Tibial nerve (tissue), 3 donors: ENCODE measurements at regions not wholly inside any gene's neighbourhood (a gene's known extent, or its start where the extent isn't known, plus 50 kb on each side); places are given as distances from the start of the nearest gene placed in this dataset.

Experiments
- POLR2A ChIP-seq, 2 donors: fragments of 450-650 bp; IDR thresholded peaks; one replicate each; pipeline ENCODE4 v1.6.1; 2017; ENCODE audit warnings: antibody characterized with exemption in 2 of 2, mild to moderate bottlenecking in 2 of 2, moderate library complexity in 2 of 2
- TF ChIP-seq, protein P1 (sequence below), 5 experiments: fragments of 200-600 bp in 3 of 5; fragments of 450-650 bp in 2 of 5; sonication (generic) in 3 of 5; IDR thresholded peaks; one replicate each; pipeline ENCODE4 v1.5.1; 2016 to 2019; ENCODE audit warnings: antibody characterized with exemption in 5 of 5, mild to moderate bottlenecking in 3 of 5, moderate library complexity in 2 of 5

DNA sequence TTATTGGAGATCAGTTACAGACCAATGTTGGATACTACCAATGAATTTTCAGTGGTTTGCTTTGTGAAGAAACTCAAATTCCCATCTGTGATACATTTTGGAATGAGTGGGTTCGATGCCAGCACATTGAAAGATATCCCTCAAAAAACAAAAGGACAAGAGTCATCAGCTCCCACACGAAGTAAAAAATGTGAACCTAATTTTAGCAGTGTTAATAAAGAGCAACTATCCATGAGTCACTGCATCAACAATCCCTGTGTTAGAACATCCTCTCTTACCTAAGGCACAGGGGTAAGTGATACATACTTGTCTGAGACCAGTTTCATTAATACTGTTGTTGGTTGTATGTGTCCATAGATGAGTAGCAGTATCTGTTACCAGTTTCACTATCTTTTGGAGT is 551.8 kb upstream of the SOX11 start:
- TF ChIP-seq, protein P1, sequence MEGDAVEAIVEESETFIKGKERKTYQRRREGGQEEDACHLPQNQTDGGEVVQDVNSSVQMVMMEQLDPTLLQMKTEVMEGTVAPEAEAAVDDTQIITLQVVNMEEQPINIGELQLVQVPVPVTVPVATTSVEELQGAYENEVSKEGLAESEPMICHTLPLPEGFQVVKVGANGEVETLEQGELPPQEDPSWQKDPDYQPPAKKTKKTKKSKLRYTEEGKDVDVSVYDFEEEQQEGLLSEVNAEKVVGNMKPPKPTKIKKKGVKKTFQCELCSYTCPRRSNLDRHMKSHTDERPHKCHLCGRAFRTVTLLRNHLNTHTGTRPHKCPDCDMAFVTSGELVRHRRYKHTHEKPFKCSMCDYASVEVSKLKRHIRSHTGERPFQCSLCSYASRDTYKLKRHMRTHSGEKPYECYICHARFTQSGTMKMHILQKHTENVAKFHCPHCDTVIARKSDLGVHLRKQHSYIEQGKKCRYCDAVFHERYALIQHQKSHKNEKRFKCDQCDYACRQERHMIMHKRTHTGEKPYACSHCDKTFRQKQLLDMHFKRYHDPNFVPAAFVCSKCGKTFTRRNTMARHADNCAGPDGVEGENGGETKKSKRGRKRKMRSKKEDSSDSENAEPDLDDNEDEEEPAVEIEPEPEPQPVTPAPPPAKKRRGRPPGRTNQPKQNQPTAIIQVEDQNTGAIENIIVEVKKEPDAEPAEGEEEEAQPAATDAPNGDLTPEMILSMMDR (IDR thresholded peaks at IDR 0.05) = no peak
- TF ChIP-seq POLR2A (IDR thresholded peaks at IDR 0.05) = no peak
